H9 (cell line): ENCODE measurements at regions not wholly inside any gene's neighbourhood (a gene's known extent, or its start where the extent isn't known, plus 50 kb on each side); places are given as distances from the start of the nearest gene placed in this dataset.

Experiments
- DNase-seq: peaks from one replicate; pipeline ENCODE4 v3.0.0-alpha.2; 2017
- H2AFZ ChIP-seq: one replicate; pipeline ENCODE4 v1.6.1; 2013; ENCODE audit warnings: mild to moderate bottlenecking, low read length, control low read depth, moderate library complexity
- H2AK5ac ChIP-seq: 2 replicates; pipeline ENCODE4 v1.6.1; 2013; ENCODE audit warnings: low read length, control low read depth, mixed read lengths; ENCODE audit not compliant: insufficient read length
- H2BK120ac ChIP-seq: one replicate; pipeline ENCODE4 v1.6.1; 2013; ENCODE audit warnings: low read depth, mild to moderate bottlenecking, low read length, control low read depth, inconsistent platforms; ENCODE audit not compliant: poor library complexity, severe bottlenecking
- H2BK12ac ChIP-seq: 2 replicates; pipeline ENCODE4 v1.6.1; 2013; ENCODE audit warnings: low read length, control low read depth, mixed read lengths, low read depth; ENCODE audit not compliant: insufficient read length
- H2BK15ac ChIP-seq: 2 replicates; pipeline ENCODE4 v1.6.1; 2013; ENCODE audit warnings: low read depth, low read length, control low read depth
- H2BK20ac ChIP-seq: one replicate; pipeline ENCODE4 v1.6.1; 2013; ENCODE audit warnings: low read depth, mild to moderate bottlenecking, low read length, control low read depth, inconsistent platforms; ENCODE audit not compliant: poor library complexity, severe bottlenecking
- H2BK5ac ChIP-seq: 2 replicates; pipeline ENCODE4 v1.6.1; 2013; ENCODE audit warnings: low read length, control low read depth, mixed read lengths; ENCODE audit not compliant: insufficient read length
- H3K14ac ChIP-seq: 2 replicates; pipeline ENCODE4 v1.6.1; 2013; ENCODE audit warnings: low read length, control low read depth; ENCODE audit not compliant: insufficient read depth
- H3K18ac ChIP-seq: 2 replicates; pipeline ENCODE4 v1.6.1; 2013; ENCODE audit warnings: low read depth, mild to moderate bottlenecking, mixed read lengths, low read length, control low read depth; ENCODE audit not compliant: insufficient read length
- H3K23ac ChIP-seq: 2 replicates; pipeline ENCODE4 v1.6.1; 2013; ENCODE audit warnings: low read length, control low read depth, mixed read lengths, low read depth; ENCODE audit not compliant: insufficient read length
- H3K23me2 ChIP-seq: 2 replicates; pipeline ENCODE4 v1.6.1; 2013; ENCODE audit warnings: low read depth, mild to moderate bottlenecking, mixed read lengths, low read length, control low read depth; ENCODE audit not compliant: insufficient read length, poor library complexity, severe bottlenecking
- H3K27ac ChIP-seq: 2 replicates; pipeline ENCODE4 v1.5.1; 2013; ENCODE audit warnings: low read length, control low read depth, mixed read lengths, low read depth; ENCODE audit not compliant: insufficient read length
- H3K27me3 ChIP-seq: 2 replicates; pipeline ENCODE4 v1.6.1; 2013; ENCODE audit warnings: low read length, control low read depth, inconsistent platforms; ENCODE audit not compliant: insufficient read depth
- H3K4ac ChIP-seq: 2 replicates; pipeline ENCODE4 v1.6.1; 2013; ENCODE audit warnings: low read depth, mild to moderate bottlenecking, control low read depth, inconsistent platforms, low read length, moderate library complexity
- H3K4me1 ChIP-seq: 2 replicates; pipeline ENCODE4 v1.6.1; 2013; ENCODE audit warnings: low read length, control low read depth, inconsistent platforms; ENCODE audit not compliant: insufficient read depth
- H3K4me2 ChIP-seq: 2 replicates; pipeline ENCODE4 v1.6.1; 2013; ENCODE audit warnings: low read length, control low read depth, mixed read lengths; ENCODE audit not compliant: insufficient read length, insufficient read depth
- H3K56ac ChIP-seq: 2 replicates; pipeline ENCODE4 v1.6.1; 2013; ENCODE audit warnings: low read depth, mild to moderate bottlenecking, mixed read lengths, low read length, control low read depth; ENCODE audit not compliant: insufficient read length
- H3K79me1 ChIP-seq: 2 replicates; pipeline ENCODE4 v1.6.1; 2013; ENCODE audit warnings: low read depth, mild to moderate bottlenecking, moderate library complexity, low read length, control low read depth, inconsistent platforms; ENCODE audit not compliant: insufficient read depth, poor library complexity, severe bottlenecking
- H3K79me2 ChIP-seq: 2 replicates; pipeline ENCODE4 v1.6.1; 2013; ENCODE audit warnings: low read length, control low read depth, inconsistent platforms; ENCODE audit not compliant: insufficient read depth
- H3K9ac ChIP-seq: 2 replicates; pipeline ENCODE4 v1.6.1; 2013; ENCODE audit warnings: low read length, control low read depth, mixed read lengths; ENCODE audit not compliant: insufficient read length; ENCODE audit errors: extremely low read depth
- H3K9me3 ChIP-seq: one replicate; pipeline ENCODE4 v1.6.1; 2013; ENCODE audit warnings: low read depth, low read length, inconsistent platforms; ENCODE audit not compliant: control insufficient read depth
- H3T11ph ChIP-seq: one replicate; pipeline ENCODE4 v1.6.1; 2013; ENCODE audit warnings: mild to moderate bottlenecking, low read length, control low read depth, inconsistent platforms
- H4K20me1 ChIP-seq: one replicate; pipeline ENCODE4 v1.6.1; 2013; ENCODE audit not compliant: control insufficient read depth, insufficient read length, insufficient read depth
- H4K5ac ChIP-seq: 2 replicates; pipeline ENCODE4 v1.6.1; 2013; ENCODE audit warnings: low read depth, mild to moderate bottlenecking, mixed read lengths, low read length, control low read depth; ENCODE audit not compliant: insufficient read length
- H4K8ac ChIP-seq: replicated peaks from 2 replicates; pipeline ENCODE4 v1.6.1; 2013; ENCODE audit warnings: low read length, control low read depth, mixed read lengths, low read depth; ENCODE audit not compliant: insufficient read length
- H4K91ac ChIP-seq: 2 replicates; pipeline ENCODE4 v1.6.1; 2013; ENCODE audit warnings: low read depth, mild to moderate bottlenecking, moderate library complexity, mixed read lengths, low read length, control low read depth; ENCODE audit not compliant: insufficient read length
- H3K27ac Mint-ChIP-seq, 3 experiments: 2 replicates in 2 of 3; 3 replicates in 1 of 3; pipeline ENCODE4 v1.8.0; 2020 to 2021; ENCODE audit warnings: mixed read lengths in 3 of 3, mild to moderate bottlenecking in 1 of 3, moderate library complexity in 1 of 3
- H3K27me3 Mint-ChIP-seq: 2 replicates; pipeline ENCODE4 v1.8.0; 2021; ENCODE audit warnings: low read depth, mild to moderate bottlenecking, moderate library complexity, mixed read lengths
- H3K36me3 Mint-ChIP-seq, 3 experiments: 2 replicates in 2 of 3; 3 replicates in 1 of 3; pipeline ENCODE4 v1.8.0; 2020 to 2021; ENCODE audit warnings: low read depth in 3 of 3, mixed read lengths in 3 of 3; ENCODE audit not compliant: insufficient read depth in 1 of 3
- H3K4me1 Mint-ChIP-seq, 2 experiments: 2 replicates each; pipeline ENCODE4 v1.8.0; 2020; ENCODE audit warnings: mixed read lengths in 2 of 2
- H3K4me3 Mint-ChIP-seq, 2 experiments: 2 replicates in 1 of 2; 3 replicates in 1 of 2; pipeline ENCODE4 v1.8.0; 2020 to 2021; ENCODE audit warnings: mild to moderate bottlenecking in 2 of 2, mixed read lengths in 2 of 2, moderate library complexity in 1 of 2
- H3K9me3 Mint-ChIP-seq, 2 experiments: 2 replicates in 1 of 2; 3 replicates in 1 of 2; pipeline ENCODE4 v1.8.0; 2020; ENCODE audit warnings: mild to moderate bottlenecking in 2 of 2, mixed read lengths in 2 of 2, moderate library complexity in 1 of 2
- WGBS: extraction: QIAGEN DNeasy Blood & Tissue Kit; methylation state at CpG from one replicate; pipeline ENCODE4 v1.1.7; 2013; ENCODE audit warnings: missing lambda C conversion rate, low lambda C conversion rate, mixed read lengths; ENCODE audit not compliant: insufficient read length; ENCODE audit errors: extremely low coverage; 5-methylcytosine and 5-hydroxymethylcytosine counted together
- TF ChIP-seq, protein P1 (sequence below): fragments of 200-600 bp; sonication (generic); conservative IDR thresholded peaks from 3 replicates; pipeline ENCODE4 v1.8.0; 2021; ENCODE audit warnings: antibody characterized with exemption, mild to moderate bottlenecking

DNA sequence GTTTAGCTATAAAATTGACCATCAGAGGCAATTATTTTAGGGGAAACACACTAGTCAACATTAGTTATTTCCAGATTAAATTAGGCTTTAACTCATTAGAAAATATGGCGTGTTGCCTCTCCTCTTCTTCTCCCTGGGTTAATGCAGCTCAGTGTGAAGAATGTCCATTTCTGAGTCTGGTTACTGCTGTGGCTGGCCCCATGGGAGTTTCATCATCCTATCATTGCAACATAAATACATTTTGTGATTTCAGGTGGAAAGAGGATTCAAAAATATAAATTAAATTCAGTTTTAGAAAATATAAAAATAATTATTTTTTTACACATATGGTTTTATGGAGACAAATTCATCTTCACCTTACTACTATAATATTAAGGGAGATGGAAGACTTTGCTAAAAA lies 288.5 kb upstream of the ARSJ start:
- no peak for DNase-seq
- Histone ChIP-seq H3K79me2 (no peaks in the 10 kb centered on the region), H2BK15ac (no peak overlapping the region), H3K23me2 (no peaks in the 10 kb centered on the region), H3K56ac (no peak overlapping the region), H3K23ac (no peak overlapping the region), H3K4ac (no peak overlapping the region), H3T11ph (no peak overlapping the region), H2BK120ac (no peak overlapping the region), H4K20me1 (no peaks in the 10 kb centered on the region), H3K18ac (no peak overlapping the region), H3K9ac (no peak overlapping the region), H3K27me3 (no peaks in the 10 kb centered on the region), H2AK5ac (no peak overlapping the region), H2BK20ac (no peak overlapping the region), H3K9me3 (no peaks in the 10 kb centered on the region), H3K4me2 (no peak overlapping the region), H2BK5ac (no peak overlapping the region), H3K14ac (no peak overlapping the region), H3K79me1 (no peaks in the 10 kb centered on the region), H2BK12ac (no peak overlapping the region), H3K4me1 (no peaks in the 10 kb centered on the region), H2AFZ (no peak overlapping the region), H4K91ac (no peak overlapping the region), H4K5ac (no peak overlapping the region), H4K8ac (no peak overlapping the region), H3K27ac (no peak overlapping the region)
- H3K27me3 Mint-ChIP-seq: no peaks in the 10 kb centered on the region
- no peaks in the 10 kb centered on the region for H3K9me3 Mint-ChIP-seq
- no CpG with 5 or more reads among the region's 1 CpG for WGBS
- TF ChIP-seq, protein P1, sequence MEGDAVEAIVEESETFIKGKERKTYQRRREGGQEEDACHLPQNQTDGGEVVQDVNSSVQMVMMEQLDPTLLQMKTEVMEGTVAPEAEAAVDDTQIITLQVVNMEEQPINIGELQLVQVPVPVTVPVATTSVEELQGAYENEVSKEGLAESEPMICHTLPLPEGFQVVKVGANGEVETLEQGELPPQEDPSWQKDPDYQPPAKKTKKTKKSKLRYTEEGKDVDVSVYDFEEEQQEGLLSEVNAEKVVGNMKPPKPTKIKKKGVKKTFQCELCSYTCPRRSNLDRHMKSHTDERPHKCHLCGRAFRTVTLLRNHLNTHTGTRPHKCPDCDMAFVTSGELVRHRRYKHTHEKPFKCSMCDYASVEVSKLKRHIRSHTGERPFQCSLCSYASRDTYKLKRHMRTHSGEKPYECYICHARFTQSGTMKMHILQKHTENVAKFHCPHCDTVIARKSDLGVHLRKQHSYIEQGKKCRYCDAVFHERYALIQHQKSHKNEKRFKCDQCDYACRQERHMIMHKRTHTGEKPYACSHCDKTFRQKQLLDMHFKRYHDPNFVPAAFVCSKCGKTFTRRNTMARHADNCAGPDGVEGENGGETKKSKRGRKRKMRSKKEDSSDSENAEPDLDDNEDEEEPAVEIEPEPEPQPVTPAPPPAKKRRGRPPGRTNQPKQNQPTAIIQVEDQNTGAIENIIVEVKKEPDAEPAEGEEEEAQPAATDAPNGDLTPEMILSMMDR: no peak
- H3K36me3 Mint-ChIP-seq: no peaks in the 10 kb centered on the region
- H3K4me1 Mint-ChIP-seq: no peaks in the 10 kb centered on the region
- H3K27ac Mint-ChIP-seq: no peak overlapping the region
- H3K4me3 Mint-ChIP-seq: no peak overlapping the region
